Hepatocyte (in vitro differentiated cells): ENCODE measurements at regions not wholly inside any gene's neighbourhood (a gene's known extent, or its start where the extent isn't known, plus 50 kb on each side); places are given as distances from the start of the nearest gene placed in this dataset.

Source experiments
- CTCF ChIP-seq: fragments of 200-600 bp; sonication (generic); IDR thresholded peaks from 2 replicates; pipeline ENCODE4 v1.5.1; 2016; ENCODE audit warnings: antibody characterized with exemption, mild to moderate bottlenecking; ENCODE audit not compliant: poor library complexity
- EZH2 ChIP-seq: fragments of 200-600 bp; sonication (generic); IDR thresholded peaks from 2 replicates; pipeline ENCODE4 v1.6.1; 2016; ENCODE audit warnings: antibody characterized with exemption, mild to moderate bottlenecking, borderline replicate concordance

DNA sequence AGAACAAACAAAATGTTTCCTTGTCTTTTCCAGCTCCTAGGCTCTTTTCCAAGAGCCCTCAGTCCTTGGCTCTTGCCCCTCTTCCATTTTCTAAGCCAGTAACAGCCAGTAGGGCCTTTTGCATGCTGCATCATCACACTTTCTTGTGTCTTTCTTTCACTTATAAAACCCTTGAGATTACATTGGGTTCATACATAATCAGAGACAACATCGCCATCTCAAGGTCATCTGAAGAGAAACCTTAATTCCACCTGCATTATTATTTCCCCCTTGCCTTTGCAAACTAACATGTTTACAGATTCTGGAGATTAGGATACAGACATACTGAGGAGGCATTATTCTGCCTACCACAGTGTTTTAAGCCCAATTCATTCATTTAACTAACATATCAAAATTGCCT lies 697.3 kb downstream of the TRIB2 start:
- TF ChIP-seq EZH2 (no peak), CTCF (no peak)
